ENCODE measurements at regions not wholly inside any gene's neighbourhood (a gene's known extent, or its start where the extent isn't known, plus 50 kb on each side); places are given as distances from the start of the nearest gene placed in this dataset.

- DNase-seq (ENCODE audit: low spot score) = no peak
Observed at GRCh38 chr16:56093055-56093454, 98.2 kb upstream of the GNAO1 start.

GRCh38 chr16:56090076-56090475 lies 101.2 kb upstream of the GNAO1 start:
- no peak for DNase-seq (ENCODE audit: low spot score)

- DNase-seq (ENCODE audit: low spot score) = no peak
Observed at GRCh38 chr16:56087626-56088025, 103.7 kb upstream of the GNAO1 start.

DNA sequence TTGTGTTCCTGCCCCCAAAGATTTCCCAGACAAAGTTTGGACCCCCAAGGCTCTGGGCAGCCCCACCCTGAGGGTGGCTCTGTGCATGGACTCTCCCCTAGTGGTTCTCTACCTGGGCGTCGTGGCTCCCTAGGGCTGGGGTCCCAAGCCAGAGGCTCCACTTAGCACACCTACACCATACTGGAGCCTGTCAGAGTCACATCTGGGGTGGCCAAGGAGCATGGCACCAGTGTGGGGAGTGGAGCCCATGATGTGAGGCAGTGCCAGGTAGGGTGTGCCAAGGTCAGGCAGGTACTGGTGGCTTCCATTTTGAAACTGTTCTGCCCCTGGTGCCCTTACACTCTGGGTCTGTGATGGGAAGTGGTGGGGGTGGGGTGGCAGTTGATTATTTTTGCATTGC lies 109.9 kb upstream of the GNAO1 start:
- DNase-seq (ENCODE audit: low spot score) = no peak

DNA sequence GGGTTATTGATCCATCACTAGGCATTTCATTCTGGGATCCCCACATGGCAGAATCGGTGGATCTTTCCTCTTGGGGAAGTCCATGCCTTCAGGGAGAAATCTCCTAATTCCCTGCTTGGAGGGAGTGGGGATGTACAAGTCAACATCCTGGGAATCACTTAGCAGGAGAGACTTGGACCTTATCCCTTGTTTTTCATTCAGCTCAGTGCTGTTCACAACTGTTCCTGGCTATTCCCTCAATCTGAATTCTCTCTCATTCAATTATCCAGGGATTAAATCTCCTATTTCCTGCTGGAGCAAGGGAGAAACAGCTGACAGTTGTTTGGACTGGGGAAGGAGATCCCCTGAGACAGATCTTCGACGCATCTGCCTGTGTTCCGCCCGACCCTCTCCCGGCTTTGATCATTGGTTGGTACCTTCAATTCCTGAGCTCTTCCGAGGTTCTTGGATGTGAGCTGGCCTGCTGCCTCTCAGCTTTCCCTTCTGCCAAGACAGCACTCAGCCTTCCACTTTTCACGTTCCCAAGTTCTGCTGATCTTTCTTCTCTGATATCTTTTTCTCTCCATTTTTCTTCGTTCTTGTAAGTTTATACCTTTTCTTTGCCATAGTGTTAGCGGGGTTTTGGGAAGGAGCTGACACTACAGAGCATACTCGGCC lies 115.4 kb upstream of the GNAO1 start:
- no peak for DNase-seq (ENCODE audit: low spot score)

DNA sequence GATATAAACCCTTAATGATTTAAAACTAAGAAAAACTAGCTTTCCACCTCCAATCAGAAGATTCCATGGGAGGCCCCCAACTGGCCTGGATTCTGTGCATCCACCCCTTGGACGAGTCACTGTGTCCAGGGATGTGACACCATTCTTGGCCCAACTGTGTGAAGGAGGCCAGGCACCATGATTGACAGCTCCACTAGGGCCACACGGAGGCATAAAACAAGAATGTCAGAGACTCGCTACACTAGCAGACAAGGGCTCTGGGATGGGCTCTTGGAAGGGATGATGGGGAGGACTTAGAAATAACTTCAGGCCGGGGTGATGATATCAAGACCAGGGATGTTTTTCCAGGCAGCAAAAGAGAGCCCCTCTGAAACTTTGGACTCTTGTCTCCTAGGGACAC lies 117.8 kb upstream of the GNAO1 start:
- no peak for DNase-seq (ENCODE audit: low spot score)

- DNase-seq (ENCODE audit: low spot score) = no peak
Observed at GRCh38 chr16:56072096-56072495, 119.2 kb upstream of the GNAO1 start.

DNA sequence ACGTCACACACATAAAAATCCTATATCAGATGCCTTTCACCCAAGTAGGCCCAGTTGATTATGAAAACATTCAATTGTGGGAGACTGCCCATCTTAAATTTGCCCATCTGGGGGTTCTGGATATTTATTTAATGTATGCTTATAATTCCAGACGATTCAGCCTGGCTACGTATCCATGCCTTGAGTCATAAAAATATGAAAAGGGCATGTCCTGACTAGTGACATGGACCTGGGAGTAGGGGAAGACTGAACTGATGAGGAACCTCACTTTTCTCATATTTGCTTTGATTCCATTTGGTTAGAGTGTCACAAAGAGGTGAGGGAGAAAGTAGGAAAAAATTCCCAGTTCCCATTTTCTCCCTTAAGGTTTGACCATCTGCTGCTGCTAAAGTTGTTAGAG lies 122.5 kb upstream of the GNAO1 start:
- no peak for DNase-seq (ENCODE audit: low spot score)

- no peak for DNase-seq (ENCODE audit: low spot score)
Observed at GRCh38 chr16:56068314-56068713, 123.0 kb upstream of the GNAO1 start.

DNA sequence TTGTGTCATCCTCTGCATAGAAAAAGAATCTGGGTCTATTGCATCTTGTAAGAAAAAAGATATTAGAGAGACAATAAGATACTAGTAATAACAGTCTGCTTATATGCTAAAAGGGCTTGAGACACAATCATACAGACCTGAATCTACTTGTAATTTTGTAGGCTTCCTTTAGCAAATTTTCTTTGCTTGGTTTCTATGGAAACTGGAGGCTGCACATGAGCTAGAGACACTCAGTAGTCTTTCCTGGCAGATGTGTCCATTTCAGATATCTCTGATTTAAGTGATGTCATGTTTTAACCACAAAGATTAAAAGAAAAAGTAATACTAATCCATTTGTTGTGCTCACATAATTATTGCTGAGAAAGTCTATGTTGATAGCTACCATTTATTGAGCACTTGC lies 123.9 kb upstream of the GNAO1 start:
- no peak for DNase-seq (ENCODE audit: low spot score)

DNA sequence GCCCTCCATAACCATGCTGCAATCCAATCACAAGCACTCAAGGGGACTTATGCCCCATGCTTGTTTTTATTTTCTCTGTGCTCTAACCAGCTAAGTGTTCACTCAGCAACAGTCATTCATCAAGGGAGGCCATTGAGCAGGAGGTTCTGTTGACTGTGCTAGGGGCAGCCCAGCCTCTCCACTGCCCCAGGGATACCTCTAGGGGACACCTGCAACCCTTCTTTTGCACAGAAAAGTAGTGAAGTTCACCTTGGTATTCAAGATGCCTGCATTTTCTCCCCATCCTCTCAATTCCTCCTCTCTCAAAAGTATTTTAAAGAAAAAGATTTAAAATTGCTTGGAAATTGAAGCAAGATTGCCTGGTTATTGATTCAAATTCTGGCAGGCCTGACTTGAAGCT lies 124.7 kb upstream of the GNAO1 start:
- DNase-seq (ENCODE audit: low spot score) = no peak

GRCh38 chr16:56063111-56063510 lies 128.2 kb upstream of the GNAO1 start:
- no peak for DNase-seq (ENCODE audit: low spot score)

DNA sequence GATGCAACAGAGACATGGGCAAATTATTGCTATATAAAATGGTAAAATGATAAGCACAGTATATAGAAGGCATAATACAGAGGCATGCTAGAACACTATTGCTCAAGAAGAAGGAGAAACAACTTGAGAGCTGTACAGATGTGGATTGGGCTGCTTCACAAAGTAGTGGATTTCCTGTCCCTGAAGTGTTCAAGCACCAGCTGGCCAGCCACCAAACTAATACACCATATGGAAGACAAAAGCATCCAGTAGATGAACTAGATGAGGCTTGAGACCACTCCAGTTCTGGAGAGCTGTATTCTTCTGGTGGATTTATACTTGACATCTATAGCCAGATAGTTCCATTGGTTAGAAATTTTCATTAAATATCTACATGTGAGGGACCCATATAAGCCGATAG lies 134.1 kb upstream of the GNAO1 start:
- DNase-seq (ENCODE audit: low spot score) = no peak

GRCh38 chr16:56050916-56051315 lies 140.4 kb upstream of the GNAO1 start:
- no peak for DNase-seq (ENCODE audit: low spot score)

DNA sequence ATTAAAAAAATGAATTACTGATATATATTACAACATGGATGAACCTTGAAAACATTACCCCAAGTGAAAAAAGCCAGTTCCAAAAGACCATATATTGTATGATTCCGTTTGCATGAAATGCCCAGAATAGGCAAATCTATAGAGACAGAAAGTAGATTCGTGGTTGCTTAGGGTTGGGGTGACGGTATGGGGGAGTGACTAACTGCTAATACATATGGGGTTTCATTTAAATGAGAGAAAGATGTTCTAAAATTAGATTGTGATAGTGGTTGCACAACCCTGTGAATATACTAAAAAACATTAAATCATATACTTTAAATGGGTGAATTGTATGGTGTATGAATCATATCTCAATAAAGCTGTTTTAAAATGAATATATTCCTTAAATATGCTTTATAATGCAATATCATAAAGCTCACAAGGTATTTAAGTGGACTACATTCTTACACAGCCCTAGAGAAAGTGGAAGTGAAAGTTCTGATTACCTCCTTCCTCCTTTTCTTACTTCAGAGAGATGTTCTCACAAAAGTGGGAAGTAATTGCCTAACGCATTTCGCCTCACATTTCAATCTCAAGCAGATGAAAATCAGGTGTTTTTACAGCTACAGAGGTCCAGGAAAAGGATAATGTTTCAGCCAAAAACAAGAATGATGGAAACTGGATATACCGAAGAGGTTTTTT lies 142.7 kb upstream of the GNAO1 start:
- no peak for DNase-seq (ENCODE audit: low spot score)

DNA sequence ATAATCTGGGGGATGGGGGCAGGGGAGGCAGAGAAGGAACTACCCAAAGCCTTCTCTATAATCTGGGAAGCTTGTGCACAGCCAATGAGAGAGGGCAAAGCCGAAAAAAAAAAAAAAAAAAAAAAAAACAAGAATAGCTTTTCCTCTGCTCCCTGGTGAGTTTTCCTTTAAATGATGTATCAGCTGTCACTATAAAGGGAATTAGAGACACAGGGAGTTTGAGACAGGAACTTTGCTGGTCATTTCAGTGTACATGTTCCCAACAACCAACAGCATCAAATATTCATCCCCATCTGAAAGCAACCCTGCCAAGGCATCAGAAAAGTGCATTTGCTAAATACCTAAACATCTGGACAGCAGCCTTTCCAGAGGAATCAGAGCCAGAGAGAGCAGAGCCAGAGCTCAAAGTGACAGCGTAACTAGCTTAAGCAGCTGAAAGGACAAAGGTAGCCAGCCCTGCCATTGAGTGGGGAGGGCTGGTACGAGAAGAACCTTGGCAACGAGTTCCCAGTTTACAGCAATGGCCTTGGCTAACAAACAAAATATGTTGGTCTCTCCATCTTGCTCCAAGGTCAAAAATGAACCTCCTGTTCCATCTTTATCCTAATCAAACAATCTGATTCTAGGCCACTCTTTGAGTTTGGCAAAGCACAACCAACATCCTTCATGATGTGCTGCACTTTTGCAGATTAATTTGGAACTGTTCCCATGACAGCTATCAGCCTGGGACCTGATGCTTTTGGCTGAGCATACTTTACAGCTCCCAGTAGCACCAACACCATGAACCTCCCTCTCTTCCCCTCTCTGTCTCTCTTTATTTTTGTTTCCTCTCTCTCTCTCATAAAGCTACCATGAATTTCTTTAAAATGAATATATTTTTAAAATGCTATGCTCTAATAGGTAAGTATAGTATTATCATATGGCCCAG lies 143.7 kb upstream of the GNAO1 start:
- DNase-seq (ENCODE audit: low spot score) = no peak

DNA sequence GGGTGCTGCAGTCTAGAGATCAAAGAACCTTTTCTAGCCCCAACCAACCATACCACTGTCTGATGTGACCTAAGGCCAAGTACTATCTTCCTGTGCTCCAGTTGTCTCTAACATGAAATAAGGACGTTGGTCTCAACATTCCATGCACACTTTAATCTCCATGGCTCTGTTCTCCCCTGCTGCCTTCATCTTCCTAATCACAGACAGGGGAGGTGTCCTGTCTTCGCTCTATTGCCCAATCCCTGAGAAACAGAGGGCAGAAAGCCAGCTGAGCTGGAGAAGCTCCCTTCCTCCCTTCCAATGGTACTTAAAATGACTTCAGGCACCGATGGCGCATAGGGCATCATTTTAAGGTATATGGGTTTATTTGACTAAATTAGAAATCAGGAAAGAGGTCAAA lies 148.9 kb upstream of the GNAO1 start:
- DNase-seq (ENCODE audit: low spot score) = no peak

GRCh38 chr16:56041556-56042140 lies 149.6 kb upstream of the GNAO1 start:
- peak; percentile 32 for DNase-seq (ENCODE audit: low spot score)

DNA sequence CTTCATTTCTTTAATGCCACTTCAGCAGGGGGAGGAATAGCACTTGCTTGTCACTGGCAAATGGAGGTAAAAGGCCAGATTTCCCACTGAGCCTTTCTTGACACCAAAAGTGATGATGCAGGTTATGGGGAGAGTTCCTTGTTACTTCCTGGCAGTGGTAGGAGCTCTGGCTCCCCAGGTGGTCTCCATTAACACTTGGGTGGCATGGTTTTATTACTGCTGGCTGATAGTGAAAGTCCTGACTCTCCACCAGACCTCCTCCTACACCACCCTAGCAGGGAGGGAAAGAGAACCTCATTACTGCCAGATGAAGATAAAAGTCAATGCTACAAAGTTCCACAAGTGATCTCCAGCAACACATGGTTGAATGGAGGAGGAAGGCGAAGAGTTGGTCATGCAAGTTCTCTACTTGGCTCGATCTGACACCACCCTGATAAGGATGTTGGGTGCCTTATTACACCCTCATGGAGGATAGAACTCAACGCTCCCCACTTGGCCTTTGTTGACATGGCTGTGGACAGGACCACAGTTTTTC lies 152.7 kb upstream of the GNAO1 start:
- DNase-seq (ENCODE audit: low spot score) = no peak

- no peak for DNase-seq (ENCODE audit: low spot score)
Observed at GRCh38 chr16:56032072-56032471, 156.9 kb upstream of the CES5A start.

GRCh38 chr16:56029026-56029425 lies 153.9 kb upstream of the CES5A start:
- DNase-seq (ENCODE audit: low spot score) = no peak

DNA sequence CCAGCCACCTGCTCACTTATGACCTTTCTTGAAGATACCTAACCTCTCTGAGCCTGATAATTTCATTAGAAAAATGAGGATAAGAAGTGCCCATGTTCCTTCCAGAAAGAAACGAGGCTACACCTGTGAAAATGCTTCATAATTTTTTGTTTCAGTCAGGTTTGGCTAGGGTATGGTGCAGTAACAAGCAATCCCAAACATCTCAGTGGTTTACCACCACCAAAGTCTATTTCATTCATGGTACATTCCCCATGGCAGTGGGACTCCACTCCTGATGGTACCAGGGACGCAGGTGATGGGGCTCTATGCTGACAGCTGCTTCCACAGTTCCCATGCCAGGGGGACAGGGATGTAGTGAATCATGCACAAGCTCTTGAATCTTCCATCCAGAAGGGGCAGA lies 147.6 kb upstream of the CES5A start:
- no peak for DNase-seq (ENCODE audit: low spot score)

Measured in HT-29 (cell line).